HG02852 (cell line): ENCODE measurements at regions not wholly inside any gene's neighbourhood (a gene's known extent, or its start where the extent isn't known, plus 50 kb on each side); places are given as distances from the start of the nearest gene placed in this dataset.

Experiments
- ATAC-seq: cut with Tn5 transposase; IDR thresholded peaks from one replicate; pipeline ENCODE4 v1.9.1; 2021; ENCODE audit warnings: mild to moderate bottlenecking, moderate library complexity; ENCODE audit not compliant: unreplicated experiment

- no peak for ATAC-seq
Observed at GRCh38 chr18:40624959-40625358, 1330.1 kb upstream of the PIK3C3 start.

- ATAC-seq: no peak
Observed at GRCh38 chr18:40613721-40614120, 1341.3 kb upstream of the PIK3C3 start.

- ATAC-seq: no peak
Observed at GRCh38 chr18:40612356-40612755, 1342.7 kb upstream of the PIK3C3 start.

GRCh38 chr18:40608226-40608625 lies 1346.8 kb upstream of the PIK3C3 start:
- ATAC-seq: no peak

GRCh38 chr18:40607542-40608148 lies 1347.4 kb upstream of the PIK3C3 start:
- ATAC-seq: no peak

GRCh38 chr18:40606996-40607395 lies 1348.0 kb upstream of the PIK3C3 start:
- no peak for ATAC-seq

GRCh38 chr18:40583671-40584070 lies 1371.4 kb upstream of the PIK3C3 start:
- ATAC-seq: no peak

- ATAC-seq: no peak
Observed at GRCh38 chr18:40582105-40582504, 1372.9 kb upstream of the PIK3C3 start.

- no peak for ATAC-seq
Observed at GRCh38 chr18:40577981-40578365, 1377.1 kb upstream of the PIK3C3 start.

GRCh38 chr18:40577239-40577980 lies 1377.6 kb upstream of the PIK3C3 start:
- no peak for ATAC-seq

GRCh38 chr18:40576507-40577115 lies 1378.4 kb upstream of the PIK3C3 start:
- no peak for ATAC-seq

GRCh38 chr18:40570615-40571014 lies 1384.4 kb upstream of the PIK3C3 start:
- ATAC-seq: no peak

- ATAC-seq: no peak
Observed at GRCh38 chr18:40569605-40570004, 1385.4 kb upstream of the PIK3C3 start.

GRCh38 chr18:40566510-40566844 lies 1388.6 kb upstream of the PIK3C3 start:
- no peak for ATAC-seq

- no peak for ATAC-seq
Observed at GRCh38 chr18:40565805-40566509, 1389.1 kb upstream of the PIK3C3 start.

- no peak for ATAC-seq
Observed at GRCh38 chr18:40559556-40559955, 1395.5 kb upstream of the PIK3C3 start.

- no peak for ATAC-seq
Observed at GRCh38 chr18:40558706-40559392, 1396.2 kb upstream of the PIK3C3 start.

- no peak for ATAC-seq
Observed at GRCh38 chr18:40555914-40556313, 1399.1 kb upstream of the PIK3C3 start.

GRCh38 chr18:40553029-40553428 lies 1402.0 kb upstream of the PIK3C3 start:
- no peak for ATAC-seq

GRCh38 chr18:40546875-40547274 lies 1408.2 kb upstream of the PIK3C3 start:
- no peak for ATAC-seq

GRCh38 chr18:40534723-40535122 lies 1420.3 kb upstream of the PIK3C3 start:
- ATAC-seq: no peak
